Stimulated activated CD4-positive, alpha-beta T cell treated with anti-CD3 and anti-CD28 coated beads, Interleukin-4, amount 100 ng/mL, for 48 hours (primary cell): ENCODE measurements at regions not wholly inside any gene's neighbourhood (a gene's known extent, or its start where the extent isn't known, plus 50 kb on each side); places are given as distances from the start of the nearest gene placed in this dataset.

Experiments
- DNase-seq, 2 donors: peaks; one replicate each; pipeline ENCODE4 v3.0.0-alpha.2; 2020; ENCODE audit warnings: low read depth in 2 of 2

DNA sequence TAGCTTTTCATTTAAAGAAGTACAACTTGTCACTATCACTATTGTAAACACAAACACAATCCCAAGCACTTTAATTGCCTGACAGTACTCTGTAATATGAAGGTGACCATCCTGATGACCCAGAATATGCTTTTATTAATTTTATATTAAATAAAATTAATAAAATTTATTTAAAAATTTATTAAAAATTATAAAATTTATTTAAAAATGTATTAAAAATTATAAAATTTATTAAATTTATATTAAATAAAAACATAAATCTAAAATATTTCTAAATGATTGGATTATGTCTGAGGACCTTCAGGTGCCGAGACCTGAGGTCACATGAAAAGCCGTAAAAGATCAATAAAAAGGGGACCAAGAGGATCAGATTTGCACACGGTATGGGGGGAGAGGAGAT lies 229.8 kb upstream of the KIRREL3 start:
- no peak for DNase-seq

DNA sequence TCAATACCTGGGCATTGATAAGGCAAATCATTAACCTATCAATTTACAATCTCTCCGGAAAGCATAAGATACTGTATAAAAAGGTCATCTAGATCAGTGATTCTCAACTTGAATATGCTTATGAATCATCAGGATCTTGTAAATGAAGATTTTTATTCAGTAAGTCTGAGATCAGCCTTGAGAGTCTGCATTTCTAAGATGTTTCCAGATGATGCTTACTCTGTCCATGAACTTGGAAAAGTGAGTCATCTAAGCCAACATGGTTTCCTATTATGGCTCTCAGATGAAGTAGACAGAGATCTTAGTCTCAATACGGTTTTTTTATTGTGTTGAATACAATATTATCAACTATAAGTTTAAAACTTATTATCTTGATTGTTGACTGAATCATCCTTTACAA lies 226.4 kb upstream of the KIRREL3 start:
- DNase-seq: no peak

DNA sequence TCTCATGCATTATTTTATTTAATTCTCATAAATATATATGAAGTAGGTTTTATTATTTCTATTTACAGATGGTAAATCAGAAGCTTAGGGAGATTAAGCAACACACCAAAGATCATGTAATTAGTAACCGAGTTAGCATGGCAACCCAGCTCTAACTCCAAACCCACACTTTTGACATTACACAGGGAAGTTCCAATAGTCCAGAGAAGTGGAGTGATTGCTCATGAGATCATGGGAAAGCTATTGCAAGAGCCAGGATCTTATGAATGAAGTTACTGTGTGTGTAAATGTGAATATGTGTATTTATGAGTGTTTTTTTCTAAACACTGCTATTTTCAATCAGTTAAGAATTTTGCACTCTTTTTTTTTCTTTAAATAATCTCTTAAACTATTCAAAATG lies 225.8 kb upstream of the KIRREL3 start:
- DNase-seq: no peak

DNA sequence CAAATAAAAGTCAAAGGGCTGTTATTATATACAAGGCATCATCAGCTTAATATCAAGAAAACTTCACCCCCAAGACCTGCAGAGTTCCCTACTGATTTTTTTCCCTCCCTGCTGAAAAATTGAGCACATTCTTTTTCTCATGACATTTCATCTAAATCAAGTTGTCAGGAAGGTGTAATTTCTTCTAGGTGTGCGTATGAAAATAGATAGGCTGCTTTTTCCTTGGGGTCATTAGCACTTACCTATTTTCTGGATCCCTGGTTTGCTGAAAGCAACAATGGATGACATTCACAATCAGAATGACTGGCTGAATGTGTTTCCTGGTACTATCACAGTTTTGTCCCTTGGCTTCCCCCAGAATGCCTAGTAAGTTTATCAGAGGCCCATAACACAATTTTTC lies 225.0 kb upstream of the KIRREL3 start:
- DNase-seq: no peak

DNA sequence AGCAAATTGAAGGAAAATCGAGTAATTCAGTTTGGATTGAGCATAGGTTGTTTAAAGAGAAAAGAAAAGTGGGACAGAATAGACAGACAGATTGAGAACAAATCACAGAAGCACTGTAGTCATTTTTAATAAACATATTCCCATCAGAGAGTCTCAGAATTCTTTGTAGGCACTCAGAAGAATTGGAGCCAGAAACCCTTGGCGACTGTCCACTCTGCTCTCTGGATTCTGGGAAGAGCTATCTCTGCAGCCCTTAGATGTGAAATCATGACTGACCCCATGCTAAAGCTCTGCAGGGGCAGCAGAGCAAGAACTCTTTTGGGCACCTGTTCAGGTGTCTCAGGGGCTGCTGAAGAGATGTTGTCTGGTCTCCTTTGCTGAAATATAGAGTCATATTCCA lies 223.7 kb upstream of the KIRREL3 start:
- DNase-seq: no peak

DNA sequence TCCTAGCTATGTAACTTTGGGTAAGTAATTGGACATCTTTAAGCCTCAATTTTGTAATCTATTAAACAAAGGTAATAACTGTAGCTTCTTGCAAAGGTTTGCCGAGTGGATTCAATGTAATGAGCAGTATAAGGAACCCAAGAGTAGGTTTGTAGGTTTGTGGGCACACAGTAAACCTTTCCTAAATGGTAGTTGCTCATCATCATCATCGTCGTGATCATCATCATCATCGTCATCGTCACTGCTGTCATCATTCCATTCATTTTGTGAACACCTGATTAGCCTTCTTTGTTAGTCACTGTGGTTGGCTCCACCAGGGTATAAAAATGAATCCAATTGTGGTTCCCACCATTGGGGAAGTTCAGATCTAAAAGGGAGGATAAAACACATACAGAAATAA lies 223.1 kb upstream of the KIRREL3 start:
- no peak for DNase-seq

DNA sequence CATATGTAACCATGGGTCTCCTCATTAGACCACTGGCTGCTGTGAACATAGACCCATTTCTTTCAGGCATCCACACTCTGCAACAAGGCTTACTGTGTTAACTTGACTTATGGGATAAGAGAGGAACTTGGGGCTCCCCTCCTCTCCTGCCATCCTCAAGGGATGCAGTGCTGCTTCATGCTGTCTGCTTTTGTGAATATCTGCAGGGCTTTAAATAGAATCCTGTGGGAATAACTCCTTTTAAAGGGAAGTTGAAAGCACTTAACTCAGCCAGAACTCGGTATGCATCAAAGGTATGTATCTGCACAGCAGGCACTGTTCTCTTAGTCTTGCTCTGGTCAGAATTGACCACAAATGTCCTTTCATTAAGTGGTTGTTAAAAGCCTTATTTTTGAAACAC lies 222.5 kb upstream of the KIRREL3 start:
- DNase-seq: no peak

DNA sequence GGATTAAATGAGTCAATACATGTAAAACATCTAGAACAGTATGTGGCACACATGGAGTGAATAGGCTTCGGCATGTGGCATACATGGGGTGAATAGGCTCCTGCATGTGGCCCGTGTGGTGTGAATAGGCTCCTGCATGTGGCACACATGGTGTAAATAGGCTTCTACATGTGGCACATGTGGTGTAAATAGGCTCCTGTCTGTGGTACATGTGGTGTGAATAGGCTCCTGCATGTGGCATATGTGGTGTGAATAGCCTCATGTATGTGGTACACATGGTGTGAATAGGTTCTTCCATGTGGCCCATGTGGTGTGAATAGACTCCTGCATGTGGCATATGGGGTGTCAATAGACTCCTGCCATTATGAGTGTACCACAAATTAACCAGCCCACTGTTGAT lies 219.1 kb upstream of the KIRREL3 start:
- no peak for DNase-seq

DNA sequence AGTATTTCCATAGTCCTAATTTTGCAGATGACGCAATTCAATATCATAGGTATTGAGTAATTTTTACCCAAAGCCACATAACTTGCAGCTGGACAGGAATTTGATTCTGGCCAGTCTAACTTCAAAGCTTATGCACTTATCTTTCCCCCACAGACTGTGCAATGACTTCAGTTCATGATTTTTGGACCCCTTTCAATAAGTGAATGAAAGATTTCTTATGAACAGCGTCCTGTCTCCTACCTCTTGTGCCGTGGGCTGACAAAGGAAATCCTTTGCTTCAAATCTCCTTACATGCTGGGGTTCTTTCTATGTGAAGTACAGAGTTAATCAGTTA lies 217.7 kb upstream of the KIRREL3 start:
- no peak for DNase-seq

DNA sequence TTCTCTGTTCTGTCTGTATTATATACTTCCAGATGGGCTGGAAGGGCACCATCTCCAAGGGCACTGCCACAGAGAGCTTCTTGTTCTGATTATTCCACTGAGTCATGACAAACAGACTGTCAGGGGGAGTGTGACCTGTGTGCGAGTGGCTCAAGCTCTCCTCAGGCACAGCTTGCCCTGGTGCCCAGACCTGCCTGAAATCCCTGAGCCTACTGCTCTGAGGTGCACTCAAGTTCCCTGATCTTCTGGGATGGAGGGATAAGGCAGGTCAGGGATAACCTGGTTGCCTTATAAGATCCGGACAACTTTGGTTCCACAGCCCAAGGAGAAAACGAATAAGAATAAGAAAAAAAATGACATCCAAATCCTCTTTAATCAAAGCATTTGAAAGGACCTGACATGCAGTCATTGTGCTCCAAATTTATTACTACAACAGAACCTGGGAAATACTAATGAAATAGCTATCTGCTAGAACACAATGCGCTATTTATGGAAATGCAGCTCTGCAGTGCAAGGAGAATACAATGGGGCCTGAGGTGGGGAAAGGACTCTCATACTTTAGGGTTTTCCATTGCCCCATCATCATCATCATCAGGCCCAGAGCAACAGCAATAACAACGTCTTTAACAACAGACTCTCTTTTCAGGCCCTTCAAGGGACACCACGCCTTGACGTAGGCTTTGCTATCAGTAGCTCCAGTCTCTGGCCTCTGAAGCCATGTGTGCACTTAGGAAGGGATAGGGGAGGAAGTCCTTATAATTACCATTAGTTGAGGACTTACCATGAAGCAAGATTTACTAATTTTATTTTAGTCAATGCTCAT lies 217.1 kb upstream of the KIRREL3 start:
- no peak for DNase-seq

DNA sequence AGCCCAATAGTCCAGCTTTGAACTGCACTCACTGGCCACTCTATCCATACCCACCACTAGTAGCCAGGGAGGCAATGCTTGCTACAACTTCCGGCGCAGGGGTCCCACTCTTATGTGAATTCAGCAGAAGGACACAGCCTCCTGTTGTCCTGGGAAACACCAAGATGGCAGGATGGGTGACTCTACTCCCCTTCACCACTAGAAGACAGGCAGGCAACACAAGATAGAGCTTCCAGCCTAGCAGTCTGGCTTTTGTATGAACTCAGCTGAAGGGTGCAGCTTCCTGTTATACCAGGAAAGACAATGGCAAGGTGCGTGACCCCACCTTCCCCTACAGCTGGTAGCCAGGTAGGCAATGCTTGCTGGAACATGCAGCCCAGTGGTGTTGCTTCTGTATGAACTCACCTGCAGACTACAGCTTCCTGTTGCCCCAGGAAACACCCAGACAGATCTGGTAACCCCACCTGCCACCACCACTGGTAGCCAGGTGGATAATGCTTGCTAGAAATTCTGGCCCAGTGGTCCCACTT lies 205.2 kb upstream of the KIRREL3 start:
- DNase-seq: no peak

DNA sequence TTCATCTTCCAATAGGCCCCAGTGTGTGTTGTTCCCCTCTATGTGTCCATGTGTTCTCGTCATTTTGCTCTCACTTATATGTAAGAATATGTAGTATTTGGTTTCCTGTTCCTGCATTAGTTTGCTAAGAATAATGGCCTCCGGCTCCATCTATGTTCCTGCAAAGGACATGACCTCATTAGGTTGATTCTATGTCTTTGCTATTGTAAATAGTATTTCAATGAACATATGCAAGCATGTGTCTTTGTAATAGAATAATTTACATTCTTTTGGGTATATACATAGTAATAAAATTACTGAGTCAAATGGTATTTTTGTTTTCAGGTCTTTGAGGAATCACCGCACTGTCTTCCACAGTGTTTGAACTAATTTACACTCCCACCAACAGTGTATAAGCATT lies 202.9 kb upstream of the KIRREL3 start:
- DNase-seq: no peak

DNA sequence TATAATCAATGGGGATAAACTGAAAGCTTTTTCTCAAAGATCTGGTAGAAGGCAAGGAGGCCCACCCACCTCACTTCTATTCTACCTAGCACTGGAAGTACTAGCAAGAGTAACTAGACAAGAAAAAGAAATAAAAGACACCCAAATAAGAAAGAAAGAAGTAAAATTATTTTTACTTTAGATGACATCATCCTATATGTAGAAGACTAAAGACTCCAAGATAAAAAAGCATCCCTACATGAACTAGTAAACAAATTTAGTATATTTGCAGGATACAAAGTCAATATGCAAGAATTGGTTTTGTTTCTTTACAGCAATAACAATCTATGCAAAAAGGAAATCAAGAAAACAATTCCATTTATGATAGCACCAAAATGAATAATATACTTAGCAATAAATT lies 201.5 kb upstream of the KIRREL3 start:
- DNase-seq: no peak

DNA sequence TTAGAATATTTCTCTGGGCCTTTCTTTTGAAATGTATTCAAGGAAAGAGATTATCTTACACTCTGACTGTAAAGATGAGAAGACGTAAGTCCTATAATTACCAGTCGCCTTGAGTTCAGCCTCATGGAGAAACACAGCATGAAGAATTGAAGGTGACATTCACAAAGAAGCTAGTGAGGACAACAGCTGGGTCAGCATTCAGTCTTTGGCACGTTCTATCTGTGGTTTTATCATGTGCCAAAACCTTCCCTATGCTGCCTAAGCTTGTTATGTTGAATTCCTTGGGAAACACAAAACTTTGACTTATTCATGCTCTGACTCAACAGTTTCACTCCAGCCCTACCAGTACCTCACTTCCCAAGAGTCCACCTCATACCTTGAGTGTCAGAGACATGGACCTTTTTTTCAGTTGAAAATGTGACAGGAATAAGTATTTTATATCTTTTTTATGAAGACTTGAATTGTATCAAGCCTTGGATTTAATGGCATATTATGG lies 198.8 kb upstream of the KIRREL3 start:
- DNase-seq: no peak

DNA sequence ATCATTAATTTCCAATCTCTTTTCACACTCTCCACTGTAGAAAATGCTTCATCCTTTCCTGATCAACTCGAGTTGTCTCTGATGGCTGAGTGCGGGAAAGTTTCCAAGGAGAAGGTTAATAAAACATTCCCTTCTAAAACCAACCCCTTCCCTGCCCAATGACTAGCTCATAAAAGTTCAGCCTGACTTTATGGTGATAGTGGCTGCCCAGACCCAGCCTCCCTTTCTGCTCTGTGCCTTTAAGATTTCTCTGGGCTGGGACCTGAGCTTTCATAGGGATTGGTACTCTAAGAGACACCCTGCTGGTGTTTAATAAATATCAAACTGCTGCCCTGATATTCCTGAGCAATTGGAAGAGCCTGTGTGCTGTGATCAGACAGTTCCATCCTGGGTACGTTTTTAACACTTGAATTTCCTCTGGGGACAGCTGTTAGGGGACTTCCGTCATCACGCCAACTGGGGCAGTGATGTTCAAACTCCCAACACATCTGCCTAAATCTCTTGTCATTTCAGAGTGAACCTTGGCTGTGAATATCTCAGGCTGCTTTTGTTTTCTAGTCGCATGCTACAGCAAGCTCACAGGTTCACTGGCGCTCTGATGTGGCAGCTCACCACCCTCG lies 195.0 kb upstream of the KIRREL3 start:
- no peak for DNase-seq

DNA sequence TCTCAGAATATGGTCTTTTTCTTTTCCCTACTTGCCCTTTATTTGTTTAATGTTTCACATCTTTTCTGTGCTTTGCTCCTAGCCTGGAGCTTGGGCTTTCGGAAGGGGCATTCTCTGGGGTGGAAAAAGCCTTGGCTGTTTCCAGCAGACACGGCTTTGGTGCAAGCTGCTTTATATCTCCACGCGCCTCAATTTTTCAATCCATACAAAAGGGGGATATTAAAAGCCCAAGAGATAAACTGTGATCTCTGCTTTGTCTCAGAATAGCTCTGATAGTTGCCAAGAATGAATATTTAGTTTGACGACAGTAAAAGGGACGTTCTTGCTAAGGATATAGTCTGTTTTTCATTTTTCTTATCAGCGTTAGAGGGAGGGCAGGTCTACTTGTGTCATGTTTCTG lies 194.0 kb upstream of the KIRREL3 start:
- no peak for DNase-seq

DNA sequence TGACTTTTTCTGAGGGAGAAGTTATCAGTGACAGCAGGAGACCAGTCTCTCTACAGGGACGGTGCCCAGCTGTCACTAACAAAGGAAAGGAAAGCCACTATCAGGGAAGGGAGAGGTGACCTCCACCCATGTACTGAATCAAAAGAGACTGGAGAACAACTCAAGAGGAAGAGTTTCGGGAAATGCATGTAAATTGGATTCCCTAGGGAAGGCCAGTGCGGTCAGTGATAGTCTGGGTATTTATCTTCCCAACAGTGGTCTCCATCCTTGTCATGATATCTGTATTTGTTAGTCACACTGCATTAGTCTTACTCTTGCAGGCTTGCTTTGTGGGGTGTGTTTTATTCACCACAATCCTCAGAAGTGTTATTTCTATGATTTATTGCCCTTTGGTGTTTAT lies 193.4 kb upstream of the KIRREL3 start:
- no peak for DNase-seq

DNA sequence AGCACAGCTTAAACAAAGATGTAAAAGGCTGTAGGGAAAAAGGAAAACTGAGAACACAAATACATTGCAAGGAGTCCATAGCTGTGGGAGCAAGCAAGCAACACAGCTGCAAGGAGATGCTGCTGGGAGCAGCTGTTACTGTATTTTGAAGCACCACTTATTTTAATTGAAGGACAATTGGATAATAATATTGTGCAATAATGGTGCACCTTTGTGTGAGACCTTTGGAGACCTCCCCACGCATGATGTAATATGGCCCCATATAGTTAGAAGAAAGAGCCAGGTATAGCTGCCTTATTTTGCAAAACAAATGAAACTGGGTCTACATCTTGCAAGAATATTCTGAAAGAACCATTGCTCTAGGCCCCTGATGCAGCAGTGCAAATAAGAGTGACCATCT lies 191.1 kb upstream of the KIRREL3 start:
- no peak for DNase-seq

DNA sequence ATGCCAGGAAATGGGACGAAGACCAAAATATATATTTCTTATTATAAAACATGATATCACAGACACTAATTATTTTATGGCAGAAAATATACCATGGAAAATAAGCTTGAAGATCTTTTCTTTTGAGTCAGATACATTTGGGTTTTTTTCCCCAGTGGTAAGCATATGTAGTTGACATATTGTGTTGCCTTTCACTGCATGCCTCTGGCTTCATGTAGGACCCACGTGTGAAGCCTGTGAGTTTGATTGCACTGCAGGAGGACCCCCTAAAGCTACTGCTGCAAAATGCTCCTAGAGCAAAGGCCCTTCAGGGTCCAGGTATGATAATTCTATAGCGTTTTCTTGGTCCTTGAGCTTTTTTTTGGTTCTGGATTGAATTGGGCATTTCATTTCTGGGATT lies 190.7 kb upstream of the KIRREL3 start:
- no peak for DNase-seq

DNA sequence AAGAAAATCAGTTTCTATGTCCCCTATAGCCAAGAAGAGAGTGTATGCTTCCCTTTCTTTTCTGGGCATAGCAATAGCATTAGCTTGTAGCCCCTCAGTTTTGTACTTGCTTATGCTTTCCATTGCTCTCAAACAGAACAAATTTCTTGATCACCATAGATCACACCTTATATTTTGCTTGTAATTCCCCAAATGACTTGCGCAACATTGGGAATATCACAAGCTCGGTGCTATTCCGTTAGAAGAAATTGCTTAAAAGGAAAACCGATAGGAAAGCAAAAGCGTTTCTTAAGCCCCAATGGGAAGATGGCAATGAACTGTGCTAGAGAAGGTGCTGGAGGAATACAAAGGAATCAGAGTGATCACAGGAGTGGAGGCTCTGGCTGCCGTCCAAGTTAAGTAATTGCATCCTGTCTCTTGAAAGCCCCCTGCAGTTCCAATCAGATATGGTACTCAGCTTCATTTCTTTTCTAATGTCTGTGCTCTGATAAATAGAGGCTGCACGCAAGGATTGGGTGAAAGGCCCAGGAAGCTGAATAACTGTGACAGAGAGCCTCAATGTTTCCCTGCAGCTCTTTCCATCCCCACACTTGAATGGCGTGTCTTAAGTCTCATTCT lies 182.1 kb upstream of the KIRREL3 start:
- DNase-seq: no peak

DNA sequence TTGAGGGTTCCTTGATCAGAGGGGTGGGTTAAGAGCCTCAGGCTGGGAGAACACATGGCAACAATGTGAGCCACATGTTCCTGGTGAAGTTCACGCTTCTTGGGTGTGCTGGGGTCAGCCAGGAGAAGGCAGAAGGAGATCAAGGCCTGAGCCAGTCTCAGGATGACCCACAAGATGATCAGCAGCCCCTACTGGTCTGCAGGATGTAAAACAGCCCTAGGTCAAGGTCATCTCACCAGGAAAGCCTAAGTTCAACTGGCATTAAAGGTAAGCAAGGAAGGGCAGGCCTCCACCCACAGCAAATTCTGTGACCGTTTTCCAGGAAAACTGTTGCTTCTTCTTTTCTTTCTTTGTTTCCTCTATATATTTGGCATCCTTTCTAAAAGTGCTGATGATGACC lies 156.7 kb upstream of the KIRREL3 start:
- DNase-seq: no peak

DNA sequence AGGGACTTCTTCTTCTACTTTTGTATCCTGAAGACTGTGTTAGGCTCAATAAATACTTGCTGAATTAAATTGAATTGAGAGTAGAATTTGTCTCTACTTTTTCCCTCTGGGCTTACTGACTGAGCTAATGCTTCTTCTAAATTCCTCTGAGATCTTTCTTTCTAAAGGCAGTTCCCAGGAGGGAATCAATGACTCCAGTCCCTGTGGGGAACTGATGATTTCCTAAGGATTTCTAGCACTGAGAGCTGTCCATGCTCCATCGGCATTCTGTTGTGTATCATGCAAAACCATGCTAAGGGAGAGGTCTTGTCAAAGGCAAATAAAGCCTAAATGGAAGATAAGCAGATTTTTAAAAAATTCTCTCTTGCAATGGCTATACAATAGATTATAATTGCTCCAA lies 148.8 kb upstream of the KIRREL3 start:
- DNase-seq: no peak

DNA sequence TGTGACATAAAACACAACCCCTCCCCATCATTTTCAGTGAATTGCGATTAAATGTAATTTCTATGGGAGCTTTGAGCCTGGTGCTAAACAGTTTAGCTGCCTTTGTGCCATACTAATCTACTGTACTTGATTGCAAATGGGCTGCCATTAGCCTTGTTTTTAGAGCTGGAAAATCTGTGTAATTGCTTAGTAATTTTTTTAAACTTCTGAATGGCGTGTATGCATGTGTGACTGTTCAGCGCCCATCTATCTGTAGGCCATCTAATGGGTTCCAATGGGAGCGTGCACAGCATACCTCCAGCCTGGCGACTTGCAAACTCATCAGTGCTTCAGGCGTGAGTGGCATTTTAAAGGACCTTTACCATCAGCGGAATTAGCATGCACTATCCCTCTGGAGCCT lies 142.7 kb upstream of the KIRREL3 start:
- DNase-seq: no peak
